ENCODE measurements at regions not wholly inside any gene's neighbourhood (a gene's known extent, or its start where the extent isn't known, plus 50 kb on each side); places are given as distances from the start of the nearest gene placed in this dataset.

DNA sequence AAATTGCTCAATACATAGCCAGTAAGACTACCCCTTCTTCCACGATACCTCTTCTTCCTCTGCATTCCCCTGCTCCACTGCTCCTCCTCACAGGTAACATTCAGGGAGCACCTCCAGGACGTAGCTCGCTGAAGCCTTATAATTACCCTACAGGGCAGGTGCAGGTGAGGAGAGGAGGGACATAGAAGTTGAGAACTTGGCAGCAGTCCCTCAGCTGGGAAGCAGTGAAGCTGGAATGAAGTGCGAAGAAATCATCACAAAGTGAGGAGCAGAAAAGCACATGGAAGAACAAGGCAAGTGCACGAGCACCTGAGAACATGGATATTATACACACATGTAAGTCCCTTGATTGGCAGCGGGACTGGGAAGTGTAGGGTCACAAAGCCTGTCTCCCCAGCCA lies 118.2 kb downstream of the HSD17B3 start:
- H3K4me3 Mint-ChIP-seq = no peak overlapping the region
- H3K9me3 Mint-ChIP-seq = peaks cover 0 to 12% (median 2%) of the 10 kb centered on the region in 6 donors
- peaks cover 9 to 11% (median 10%) of the 10 kb centered on the region in 3 donors for H3K27me3 Mint-ChIP-seq (ENCODE audit: low read depth in 3 of 3)
- no peak overlapping the region for H3K27ac Mint-ChIP-seq
- H3K4me1 Mint-ChIP-seq = no peaks in the 10 kb centered on the region
- H3K36me3 Mint-ChIP-seq = peaks cover 0 to 10% (median 0%) of the 10 kb centered on the region in 3 donors
- no peak for DNase-seq

DNA sequence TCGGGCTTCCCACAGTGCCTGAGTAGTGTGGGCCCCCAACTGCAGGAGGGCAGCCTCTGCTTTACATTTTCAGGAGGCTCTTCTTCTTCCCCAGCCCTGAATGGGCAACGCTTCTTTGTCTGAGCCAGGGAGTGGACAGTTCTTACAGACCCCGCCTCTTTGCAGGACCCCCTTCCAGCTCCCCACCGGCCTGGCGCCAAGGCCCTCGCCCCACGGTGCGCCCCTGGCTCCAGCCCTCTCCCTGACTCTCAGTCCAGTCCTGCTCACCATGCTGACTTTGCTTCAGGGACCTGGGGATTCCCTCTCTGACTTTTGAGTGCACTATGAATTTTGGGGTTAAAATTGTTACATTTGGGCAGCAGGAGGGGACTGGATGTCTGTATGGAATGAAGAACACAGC lies 123.8 kb downstream of the HSD17B3 start:
- Mint-ChIP-seq H3K36me3 (peaks cover 0 to 6% (median 0%) of the 10 kb centered on the region in 3 donors), H3K27ac (no peak overlapping the region), H3K27me3 (ENCODE audit: low read depth in 3 of 3) (peaks cover 5 to 20% (median 12%) of the 10 kb centered on the region in 3 donors), H3K9me3 (no peaks in the 10 kb centered on the region), H3K4me3 (no peak overlapping the region), H3K4me1 (no peaks in the 10 kb centered on the region)
- no peak for DNase-seq

DNA sequence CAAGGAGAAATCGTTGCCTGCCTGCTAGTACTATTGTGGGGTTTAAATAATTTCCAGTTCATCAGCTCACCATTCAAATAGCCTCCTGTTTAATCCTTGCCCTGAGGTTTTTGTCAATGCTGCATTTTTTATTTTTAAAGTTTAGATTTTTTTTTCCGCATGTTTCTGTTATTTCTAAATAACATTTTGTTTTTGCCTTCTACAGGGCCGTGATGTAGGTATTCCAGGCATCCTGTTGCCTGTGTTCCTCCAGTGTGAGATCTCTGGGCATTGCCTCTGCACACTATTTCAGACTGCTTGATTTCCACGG lies 124.3 kb downstream of the HSD17B3 start:
- Mint-ChIP-seq H3K27me3 (ENCODE audit: low read depth in 3 of 3) (peaks cover 5 to 20% (median 12%) of the 10 kb centered on the region in 3 donors), H3K9me3 (no peaks in the 10 kb centered on the region), H3K36me3 (peaks cover 0 to 6% (median 0%) of the 10 kb centered on the region in 3 donors), H3K4me3 (no peak overlapping the region), H3K27ac (no peak overlapping the region), H3K4me1 (no peaks in the 10 kb centered on the region)
- DNase-seq = no peak

DNA sequence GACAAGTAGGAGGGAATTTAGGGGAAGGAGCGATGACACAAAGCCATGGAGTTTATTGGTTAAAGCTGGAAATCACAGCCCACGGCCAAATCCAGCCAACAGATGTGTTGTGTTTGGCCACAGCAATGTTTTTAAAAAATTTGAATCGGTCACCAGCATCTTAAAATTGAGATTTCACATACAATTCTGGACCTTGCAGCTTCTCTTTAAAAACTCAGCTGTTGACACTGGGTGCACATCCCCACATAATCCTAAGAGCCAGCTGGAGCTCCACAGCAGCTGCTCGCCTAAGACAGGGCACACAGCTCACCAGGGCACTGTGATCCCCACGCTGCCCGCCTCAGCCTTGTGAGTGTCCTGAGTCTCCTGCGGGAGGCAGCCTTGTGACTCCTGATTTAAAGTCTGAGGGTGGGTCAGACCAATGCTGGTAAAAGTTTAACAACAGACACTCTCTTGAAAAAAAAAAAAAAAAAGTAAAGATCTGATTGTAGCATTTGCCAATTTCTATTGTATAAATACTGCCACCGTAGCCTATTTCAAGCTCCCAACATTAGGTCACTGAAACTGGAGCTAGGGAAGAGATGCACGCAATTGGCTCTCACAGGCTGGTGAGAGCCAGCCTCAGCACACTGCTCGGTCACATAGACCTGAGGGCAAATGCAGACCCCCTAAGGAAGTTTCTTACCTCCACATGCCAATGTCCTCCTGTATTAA lies 124.8 kb downstream of the HSD17B3 start:
- Mint-ChIP-seq H3K9me3 (no peaks in the 10 kb centered on the region), H3K4me3 (no peak overlapping the region), H3K36me3 (peaks cover 0 to 6% (median 0%) of the 10 kb centered on the region in 3 donors), H3K27ac (no peak overlapping the region), H3K27me3 (ENCODE audit: low read depth in 3 of 3) (peaks cover 6 to 20% (median 14%) of the 10 kb centered on the region in 3 donors), H3K4me1 (no peaks in the 10 kb centered on the region)
- no peak for DNase-seq

DNA sequence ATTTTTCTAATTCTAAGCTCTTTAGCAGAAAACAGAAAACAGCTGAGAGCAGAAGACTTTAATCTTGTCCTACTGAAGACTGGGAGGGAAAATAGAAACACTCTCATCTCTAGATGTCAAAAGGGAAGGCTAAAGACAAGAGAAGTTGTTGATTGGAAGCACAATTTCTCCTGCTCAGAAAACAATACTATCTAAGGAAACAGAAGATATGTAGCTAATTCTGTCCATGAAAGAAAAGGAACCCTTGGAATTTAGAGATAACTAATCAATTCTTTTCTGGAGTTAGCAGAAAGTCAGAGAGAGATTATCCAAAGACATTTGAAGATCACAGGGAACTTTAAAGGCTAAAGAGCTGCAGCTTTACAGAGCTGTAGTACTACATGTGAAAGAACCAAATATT lies 126.2 kb downstream of the HSD17B3 start:
- Mint-ChIP-seq H3K9me3 (no peaks in the 10 kb centered on the region), H3K4me1 (no peaks in the 10 kb centered on the region), H3K27me3 (ENCODE audit: low read depth in 3 of 3) (peaks cover 4 to 20% (median 18%) of the 10 kb centered on the region in 3 donors), H3K27ac (no peak overlapping the region), H3K4me3 (no peak overlapping the region), H3K36me3 (peaks cover 0 to 4% (median 0%) of the 10 kb centered on the region in 3 donors)
- DNase-seq = no peak

DNA sequence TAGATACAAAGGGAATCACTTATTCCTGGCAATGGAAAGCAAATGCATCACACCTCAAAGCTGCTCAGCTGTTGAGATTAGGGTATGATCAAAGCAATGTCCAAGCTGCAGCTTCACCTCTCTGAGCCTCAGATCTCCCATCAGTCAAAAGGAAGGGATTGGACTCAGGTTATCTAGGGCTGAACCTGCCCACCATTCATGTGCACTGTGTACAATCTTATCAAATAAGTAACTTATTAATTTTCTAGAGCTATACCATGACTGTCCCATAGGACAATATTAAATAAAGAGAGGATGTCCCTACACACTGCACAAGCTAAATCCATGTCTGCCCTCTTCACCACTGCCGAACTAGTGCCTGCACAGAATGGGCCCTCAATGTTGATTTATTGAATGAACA lies 127.0 kb downstream of the HSD17B3 start:
- peak overlapping the region in 1 of 6 donors; percentile 40 for H3K27ac Mint-ChIP-seq
- H3K4me1 Mint-ChIP-seq = no peaks in the 10 kb centered on the region
- no peaks in the 10 kb centered on the region for H3K9me3 Mint-ChIP-seq
- no peak for DNase-seq
- H3K4me3 Mint-ChIP-seq = no peak overlapping the region
- peaks cover 4 to 22% (median 18%) of the 10 kb centered on the region in 3 donors for H3K27me3 Mint-ChIP-seq (ENCODE audit: low read depth in 3 of 3)
- peaks cover 0 to 3% (median 0%) of the 10 kb centered on the region in 3 donors for H3K36me3 Mint-ChIP-seq

DNA sequence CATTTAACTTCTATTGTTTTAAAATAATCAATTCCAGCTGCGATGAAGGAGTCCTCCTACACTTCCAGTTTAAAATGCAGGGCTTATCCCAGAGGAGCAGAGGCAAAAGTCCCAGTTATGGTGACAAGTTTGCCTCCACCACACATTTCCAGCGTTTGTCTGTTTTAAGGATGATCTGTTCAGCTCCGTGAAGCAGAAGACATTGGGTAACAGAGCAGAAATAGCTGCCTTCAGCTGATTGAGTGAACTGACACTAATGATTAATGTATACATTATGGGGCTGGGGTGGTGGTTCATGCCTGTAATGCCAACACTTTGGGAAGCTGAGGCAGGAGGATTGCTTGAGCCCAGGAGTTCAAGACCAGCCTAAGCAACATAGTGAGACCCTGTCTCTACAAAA lies 127.6 kb downstream of the HSD17B3 start:
- Mint-ChIP-seq H3K27ac (no peak overlapping the region), H3K36me3 (peaks cover 0 to 3% (median 0%) of the 10 kb centered on the region in 3 donors), H3K4me1 (no peaks in the 10 kb centered on the region), H3K9me3 (no peaks in the 10 kb centered on the region), H3K4me3 (no peak overlapping the region), H3K27me3 (ENCODE audit: low read depth in 3 of 3) (peaks cover 4 to 22% (median 18%) of the 10 kb centered on the region in 3 donors)
- no peak for DNase-seq

DNA sequence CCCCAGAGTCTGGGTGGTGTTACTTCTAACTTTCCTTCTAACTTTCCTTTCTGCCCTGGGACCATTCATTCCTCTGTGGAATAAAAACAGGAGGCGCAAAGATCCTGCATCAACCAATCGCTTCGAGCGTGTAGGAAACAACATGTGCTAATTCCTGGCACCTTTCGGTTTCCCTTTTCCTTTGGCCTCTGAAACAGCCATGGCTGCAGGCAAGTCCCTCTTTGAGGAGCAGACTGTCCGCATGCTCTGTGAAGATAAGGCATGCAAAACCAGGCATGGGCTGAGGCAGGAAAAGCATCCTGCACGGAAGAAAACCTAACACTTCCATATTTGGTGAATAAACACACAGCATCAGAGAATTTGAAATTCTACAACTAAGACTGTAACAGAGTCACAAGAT lies 128.3 kb downstream of the HSD17B3 start:
- DNase-seq = no peak
- H3K27me3 Mint-ChIP-seq (ENCODE audit: low read depth in 3 of 3) = peaks cover 4 to 18% (median 18%) of the 10 kb centered on the region in 3 donors

DNA sequence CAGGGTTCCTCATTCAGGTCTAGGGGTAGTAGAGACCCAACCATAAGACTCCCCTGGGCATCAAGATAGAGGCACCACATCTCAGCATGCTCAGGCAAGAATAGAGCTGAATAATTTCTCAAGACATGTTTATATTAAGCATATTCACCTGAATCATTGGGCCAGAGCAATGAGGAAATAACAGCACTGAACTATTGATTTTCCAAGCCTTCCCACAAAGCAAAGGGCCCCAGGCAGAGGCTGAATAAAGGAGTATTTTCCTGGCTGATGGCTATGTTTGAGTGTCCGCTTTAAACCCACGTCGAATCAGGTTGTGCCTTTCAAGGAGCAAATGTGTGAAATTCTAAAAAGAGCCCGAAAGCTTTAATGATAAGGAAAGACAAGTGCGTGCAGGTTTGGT lies 129.2 kb downstream of the HSD17B3 start:
- Mint-ChIP-seq H3K4me1 (no peaks in the 10 kb centered on the region), H3K36me3 (no peaks in the 10 kb centered on the region), H3K4me3 (no peak overlapping the region), H3K27ac (no peak overlapping the region), H3K27me3 (ENCODE audit: low read depth in 3 of 3) (peaks cover 4 to 19% (median 15%) of the 10 kb centered on the region in 3 donors), H3K9me3 (no peaks in the 10 kb centered on the region)
- no peak for DNase-seq

More for the DNA sequence above, 128.3 kb downstream of the HSD17B3 start:
- no peak overlapping the region for H3K27ac Mint-ChIP-seq
- no peak overlapping the region for H3K4me3 Mint-ChIP-seq
- H3K36me3 Mint-ChIP-seq = peaks cover 0 to under 1% (median 0%) of the 10 kb centered on the region in 3 donors
- H3K9me3 Mint-ChIP-seq = no peaks in the 10 kb centered on the region
- H3K4me1 Mint-ChIP-seq = no peaks in the 10 kb centered on the region

DNA sequence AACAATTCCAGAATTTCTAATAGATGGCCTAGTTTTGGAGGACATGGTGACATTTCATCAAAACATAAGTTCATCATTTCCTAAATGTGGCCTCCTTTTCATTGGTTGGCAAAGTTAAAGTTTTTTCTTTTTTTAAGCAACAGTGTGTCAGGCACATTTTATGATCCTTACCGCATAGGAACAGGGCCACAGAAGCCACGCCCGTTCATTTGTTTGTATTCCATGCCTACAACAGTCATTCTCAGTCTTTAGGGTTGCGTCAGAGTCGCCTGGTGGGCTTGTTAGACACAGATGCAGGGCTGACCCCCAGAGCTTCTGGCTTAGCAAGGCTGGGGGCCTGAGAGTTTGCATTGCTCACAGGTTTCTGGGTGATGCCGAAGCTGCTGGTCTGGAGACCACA lies 130.2 kb downstream of the HSD17B3 start:
- Mint-ChIP-seq H3K27ac (no peak overlapping the region), H3K36me3 (no peaks in the 10 kb centered on the region), H3K9me3 (no peaks in the 10 kb centered on the region), H3K27me3 (ENCODE audit: low read depth in 3 of 3) (peaks cover 2 to 17% (median 11%) of the 10 kb centered on the region in 3 donors), H3K4me1 (no peaks in the 10 kb centered on the region), H3K4me3 (no peak overlapping the region)
- no peak for DNase-seq

DNA sequence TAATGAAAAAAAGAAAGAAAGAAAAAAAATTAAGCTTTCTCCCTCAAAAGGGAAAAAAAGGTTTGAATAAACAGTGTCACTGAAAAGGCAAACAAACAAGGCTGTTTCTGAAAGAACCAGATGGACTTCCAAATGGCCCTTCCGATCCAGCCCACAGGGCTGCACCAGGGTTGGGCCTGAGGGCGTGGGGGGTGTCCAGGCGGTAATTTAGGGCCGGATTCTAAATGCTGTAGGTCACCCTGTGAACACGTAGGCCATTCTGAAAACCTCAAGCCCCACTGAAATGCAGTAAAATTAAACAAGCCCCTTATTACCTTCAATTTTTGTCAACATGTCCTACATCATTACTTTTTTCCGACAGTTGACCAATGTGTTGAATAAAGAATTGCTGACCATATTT lies 132.1 kb downstream of the HSD17B3 start:
- Mint-ChIP-seq H3K4me1 (no peaks in the 10 kb centered on the region), H3K9me3 (no peaks in the 10 kb centered on the region), H3K27me3 (ENCODE audit: low read depth in 3 of 3) (peaks cover 2 to 14% (median 8%) of the 10 kb centered on the region in 3 donors)

DNA sequence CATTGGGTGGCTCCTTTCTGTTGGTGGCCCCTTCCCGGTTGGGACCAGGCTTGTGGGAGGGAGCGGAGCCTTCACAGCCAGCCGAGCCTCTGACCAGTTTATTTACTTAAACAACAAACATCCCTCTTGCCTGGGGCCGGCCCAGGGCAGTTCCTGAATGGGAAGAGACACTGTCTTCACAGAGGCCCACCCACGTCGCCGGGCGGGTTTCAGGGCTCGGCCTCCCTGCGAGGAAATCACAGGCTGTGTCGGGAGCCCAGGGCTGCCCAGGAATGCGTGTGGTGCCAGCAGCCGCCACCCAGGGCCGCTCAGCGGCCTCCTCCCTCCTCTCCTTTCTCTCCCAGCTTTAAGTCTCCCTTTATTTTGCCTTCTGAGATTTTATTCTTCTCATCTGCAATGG lies 132.5 kb downstream of the HSD17B3 start:
- Mint-ChIP-seq H3K27me3 (ENCODE audit: low read depth in 3 of 3) (peaks cover 2 to 14% (median 7%) of the 10 kb centered on the region in 3 donors), H3K27ac (no peak overlapping the region), H3K4me3 (no peak overlapping the region), H3K9me3 (no peaks in the 10 kb centered on the region), H3K4me1 (no peaks in the 10 kb centered on the region), H3K36me3 (no peaks in the 10 kb centered on the region)
- no peak for DNase-seq

More for the DNA sequence above, 132.1 kb downstream of the HSD17B3 start:
- DNase-seq = no peak
- no peak overlapping the region for H3K4me3 Mint-ChIP-seq
- H3K36me3 Mint-ChIP-seq = no peaks in the 10 kb centered on the region
- H3K27ac Mint-ChIP-seq = no peak overlapping the region

DNA sequence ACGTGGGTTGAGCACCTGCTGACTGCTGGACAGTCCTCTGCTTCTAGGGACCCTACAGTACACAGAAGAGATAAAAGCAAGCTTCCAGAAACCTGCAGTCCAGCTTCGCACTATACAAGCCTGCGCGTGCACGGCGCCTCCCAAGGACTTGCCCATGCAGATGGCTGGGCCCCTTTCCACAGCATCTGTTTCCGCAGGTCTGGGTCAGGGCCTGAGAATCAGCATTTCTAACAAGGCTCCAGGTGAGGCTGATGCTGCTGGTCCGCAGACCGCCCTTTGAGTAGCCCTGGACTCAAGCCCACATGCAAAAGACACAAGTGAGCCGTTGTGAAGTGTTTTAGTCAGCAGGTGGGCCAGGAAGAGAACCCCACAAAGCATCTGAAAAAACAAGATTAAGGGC lies 133.1 kb downstream of the HSD17B3 start:
- Mint-ChIP-seq H3K9me3 (no peaks in the 10 kb centered on the region), H3K36me3 (no peaks in the 10 kb centered on the region), H3K27me3 (ENCODE audit: low read depth in 3 of 3) (peaks cover 2 to 9% (median 6%) of the 10 kb centered on the region in 3 donors), H3K4me3 (no peak overlapping the region), H3K27ac (no peak overlapping the region), H3K4me1 (no peaks in the 10 kb centered on the region)
- no peak for DNase-seq

DNA sequence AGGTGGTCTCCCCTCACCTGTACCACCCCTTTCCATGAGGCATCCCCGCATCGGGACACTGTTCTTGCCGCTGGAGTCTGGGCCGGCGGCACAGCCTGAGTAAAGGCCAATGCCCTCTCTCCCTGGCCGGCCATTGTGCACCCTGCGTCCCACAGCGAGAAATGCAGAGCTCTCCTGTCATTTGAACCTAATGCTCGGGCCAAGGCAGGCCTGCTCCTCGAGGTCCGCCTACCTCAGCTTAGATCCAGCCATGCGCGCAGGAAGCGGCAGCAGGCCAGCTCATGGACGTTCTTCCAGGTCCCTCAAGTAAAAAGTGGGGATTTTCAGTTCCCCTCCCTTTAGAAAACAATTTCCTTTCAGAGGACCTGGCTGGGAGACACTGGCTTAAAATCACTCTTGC lies 135.0 kb downstream of the HSD17B3 start:
- Mint-ChIP-seq H3K27ac (no peak overlapping the region), H3K36me3 (no peaks in the 10 kb centered on the region), H3K9me3 (peaks cover 0 to under 1% (median 0%) of the 10 kb centered on the region in 6 donors), H3K4me1 (no peaks in the 10 kb centered on the region), H3K4me3 (no peak overlapping the region), H3K27me3 (ENCODE audit: low read depth in 3 of 3) (peaks cover 0 to 13% (median 8%) of the 10 kb centered on the region in 3 donors)
- DNase-seq = no peak

DNA sequence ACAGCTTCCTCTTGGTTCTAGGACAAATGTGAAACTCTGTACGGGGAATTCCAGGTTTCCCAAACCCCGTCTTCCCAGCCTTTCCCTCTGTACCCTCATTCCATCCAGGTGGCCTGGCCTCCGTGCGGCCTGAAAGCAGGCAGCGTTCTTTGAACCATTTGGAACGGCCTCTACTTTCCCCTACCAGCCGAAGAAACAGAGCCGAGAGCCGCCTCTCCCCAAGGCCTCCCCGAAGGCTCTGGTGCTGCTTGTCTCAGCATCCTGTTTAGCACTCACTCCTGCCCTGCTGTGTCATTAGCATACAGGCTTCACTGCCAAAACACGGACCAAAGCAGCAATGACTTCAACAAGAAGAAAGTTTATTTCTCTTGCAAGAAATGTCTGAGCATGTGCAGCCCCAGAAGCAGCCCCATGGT lies 137.7 kb downstream of the HSD17B3 start:
- peaks cover 3 to 4% of the 10 kb centered on the region in 2 donors for H3K4me1 Mint-ChIP-seq
- H3K4me3 Mint-ChIP-seq = no peak overlapping the region
- H3K27ac Mint-ChIP-seq = no peak overlapping the region
- H3K36me3 Mint-ChIP-seq = no peaks in the 10 kb centered on the region
- DNase-seq = no peak
- H3K27me3 Mint-ChIP-seq (ENCODE audit: low read depth in 3 of 3) = peaks cover 5 to 11% (median 8%) of the 10 kb centered on the region in 3 donors
- H3K9me3 Mint-ChIP-seq = peaks cover 0 to 11% (median 0%) of the 10 kb centered on the region in 6 donors
